BE2C (cell line): ENCODE measurements at regions not wholly inside any gene's neighbourhood (a gene's known extent, or its start where the extent isn't known, plus 50 kb on each side); places are given as distances from the start of the nearest gene placed in this dataset.

Experiments used
- DNase-seq: peaks from one replicate; pipeline ENCODE4 v3.0.0-alpha.2; 2020
- H3K27me3 ChIP-seq: fragments of 250-450 bp; sonication (Bioruptor Pico); 2 replicates; pipeline ENCODE4 v1.5.1; 2020; ENCODE audit warnings: mild to moderate bottlenecking
- H3K36me3 ChIP-seq: fragments of 250-450 bp; sonication (Bioruptor Pico); 2 replicates; pipeline ENCODE4 v1.5.1; 2020; ENCODE audit warnings: mild to moderate bottlenecking
- H3K4me1 ChIP-seq: fragments of 250-450 bp; sonication (Bioruptor Pico); 2 replicates; pipeline ENCODE4 v1.5.1; 2020
- H3K4me3 ChIP-seq: 2 replicates; pipeline ENCODE4 v1.5.1; 2011; ENCODE audit warnings: low read depth, low read length
- H3K9me3 ChIP-seq: fragments of 250-450 bp; sonication (Bioruptor Pico); 2 replicates; pipeline ENCODE4 v1.5.1; 2020
- TF ChIP-seq, protein P1 (sequence below): IDR thresholded peaks from 2 replicates; pipeline ENCODE4 v1.5.1; 2012; ENCODE audit warnings: mild to moderate bottlenecking, low read depth, low read length

- no peak for DNase-seq
- Histone ChIP-seq H3K36me3 (no peaks in the 10 kb centered on the region), H3K4me3 (no peak overlapping the region), H3K4me1 (no peaks in the 10 kb centered on the region), H3K27me3 (no peaks in the 10 kb centered on the region), H3K9me3 (no peaks in the 10 kb centered on the region)
- TF ChIP-seq, protein P1, sequence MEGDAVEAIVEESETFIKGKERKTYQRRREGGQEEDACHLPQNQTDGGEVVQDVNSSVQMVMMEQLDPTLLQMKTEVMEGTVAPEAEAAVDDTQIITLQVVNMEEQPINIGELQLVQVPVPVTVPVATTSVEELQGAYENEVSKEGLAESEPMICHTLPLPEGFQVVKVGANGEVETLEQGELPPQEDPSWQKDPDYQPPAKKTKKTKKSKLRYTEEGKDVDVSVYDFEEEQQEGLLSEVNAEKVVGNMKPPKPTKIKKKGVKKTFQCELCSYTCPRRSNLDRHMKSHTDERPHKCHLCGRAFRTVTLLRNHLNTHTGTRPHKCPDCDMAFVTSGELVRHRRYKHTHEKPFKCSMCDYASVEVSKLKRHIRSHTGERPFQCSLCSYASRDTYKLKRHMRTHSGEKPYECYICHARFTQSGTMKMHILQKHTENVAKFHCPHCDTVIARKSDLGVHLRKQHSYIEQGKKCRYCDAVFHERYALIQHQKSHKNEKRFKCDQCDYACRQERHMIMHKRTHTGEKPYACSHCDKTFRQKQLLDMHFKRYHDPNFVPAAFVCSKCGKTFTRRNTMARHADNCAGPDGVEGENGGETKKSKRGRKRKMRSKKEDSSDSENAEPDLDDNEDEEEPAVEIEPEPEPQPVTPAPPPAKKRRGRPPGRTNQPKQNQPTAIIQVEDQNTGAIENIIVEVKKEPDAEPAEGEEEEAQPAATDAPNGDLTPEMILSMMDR: no peak
These were observed 141.8 kb upstream of the CFAP20DC start for GRCh38 chr3:59191651-59192050.

- Histone ChIP-seq H3K4me3 (no peak overlapping the region), H3K27me3 (no peaks in the 10 kb centered on the region), H3K4me1 (no peaks in the 10 kb centered on the region), H3K36me3 (no peaks in the 10 kb centered on the region), H3K9me3 (no peaks in the 10 kb centered on the region)
- TF ChIP-seq, protein P1: no peak
- DNase-seq: no peak
These were observed 140.1 kb upstream of the CFAP20DC start for GRCh38 chr3:59189939-59190338.

DNA sequence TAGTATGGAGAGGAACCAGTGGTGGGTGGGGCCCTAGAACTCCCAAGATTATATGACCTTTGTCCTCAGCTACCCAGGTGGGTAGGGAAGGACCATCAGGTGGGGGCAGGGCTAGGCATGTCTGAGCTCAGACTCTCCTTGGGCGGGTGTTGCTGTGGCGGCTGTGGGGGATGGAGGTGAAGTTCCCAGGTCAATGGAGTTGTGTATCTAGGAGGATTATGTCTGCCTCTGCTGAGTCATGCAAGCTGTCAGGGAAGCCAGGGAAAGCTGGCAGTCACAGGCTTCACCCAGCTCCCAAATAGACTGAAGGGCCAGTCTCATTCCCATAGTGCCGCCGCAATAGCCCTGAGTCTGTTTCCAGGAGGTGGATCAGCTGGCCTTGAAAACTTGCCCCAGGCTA, 139.7 kb upstream of the CFAP20DC start:
- H3K27me3 ChIP-seq: no peaks in the 10 kb centered on the region
- no peak overlapping the region for H3K4me3 ChIP-seq
- H3K36me3 ChIP-seq: no peaks in the 10 kb centered on the region
- H3K9me3 ChIP-seq: no peaks in the 10 kb centered on the region
- H3K4me1 ChIP-seq: no peaks in the 10 kb centered on the region
- DNase-seq: peak; percentile 3
- TF ChIP-seq, protein P1: no peak

DNA sequence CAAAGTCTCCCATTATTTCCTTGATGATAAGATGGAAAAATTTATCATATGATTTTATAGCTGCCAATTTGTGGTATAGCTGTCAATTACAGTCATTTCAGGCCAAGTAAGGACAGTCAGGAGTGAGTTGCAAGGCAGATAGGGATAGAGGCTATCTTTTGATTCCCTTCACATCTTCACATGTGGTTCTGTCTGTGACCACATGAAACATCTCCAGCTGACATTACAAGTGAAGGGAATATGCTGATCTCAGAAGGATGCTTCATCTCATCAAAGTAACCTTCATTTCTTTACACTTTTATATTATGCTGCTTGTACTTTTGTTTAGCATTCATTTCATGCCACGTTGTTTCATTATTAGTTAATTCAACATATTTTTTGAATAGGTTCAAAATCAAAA, 136.9 kb upstream of the CFAP20DC start:
- Histone ChIP-seq H3K9me3 (no peaks in the 10 kb centered on the region), H3K36me3 (no peaks in the 10 kb centered on the region), H3K27me3 (no peaks in the 10 kb centered on the region), H3K4me1 (no peaks in the 10 kb centered on the region), H3K4me3 (no peak overlapping the region)
- DNase-seq: no peak
- TF ChIP-seq, protein P1: no peak

DNA sequence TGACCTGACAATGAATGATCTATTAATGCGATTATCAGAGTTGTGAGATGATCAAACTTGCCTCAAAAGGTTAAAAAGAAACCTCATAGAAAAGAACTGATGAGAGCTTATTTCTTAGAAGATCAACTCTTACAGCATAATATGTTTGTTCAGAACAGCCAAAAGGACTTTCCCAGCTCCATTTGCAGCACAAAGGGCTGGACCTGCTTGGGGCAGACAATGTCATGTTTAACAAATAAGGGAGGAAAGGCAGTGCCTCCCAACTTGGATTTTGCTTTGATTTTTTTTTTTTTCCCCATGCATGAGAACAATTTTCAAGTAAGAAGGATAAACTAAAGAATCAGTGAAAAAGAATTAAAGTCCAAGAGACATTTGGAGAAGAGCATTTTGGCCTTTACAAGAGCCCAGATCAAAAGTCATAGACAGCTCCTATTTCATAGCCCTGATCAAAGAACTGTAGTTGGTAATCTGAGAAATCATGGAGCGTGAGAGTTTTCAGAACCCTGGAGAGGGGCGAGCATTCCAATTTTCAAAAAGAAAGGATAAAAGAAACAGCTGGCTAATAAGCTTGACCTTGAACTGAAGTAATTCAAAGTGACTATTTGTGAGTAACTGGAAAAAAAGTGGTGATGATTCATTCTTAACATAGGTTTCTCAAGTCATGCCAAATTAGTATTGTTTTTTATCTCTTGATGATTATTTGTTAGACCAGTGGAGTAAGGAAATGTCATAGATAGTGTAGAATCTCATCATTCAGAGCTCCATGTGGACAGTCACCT, 136.0 kb upstream of the CFAP20DC start:
- DNase-seq: no peak
- TF ChIP-seq, protein P1: no peak
- Histone ChIP-seq H3K27me3 (no peaks in the 10 kb centered on the region), H3K9me3 (no peaks in the 10 kb centered on the region), H3K4me3 (no peak overlapping the region), H3K36me3 (no peaks in the 10 kb centered on the region), H3K4me1 (no peaks in the 10 kb centered on the region)

DNA sequence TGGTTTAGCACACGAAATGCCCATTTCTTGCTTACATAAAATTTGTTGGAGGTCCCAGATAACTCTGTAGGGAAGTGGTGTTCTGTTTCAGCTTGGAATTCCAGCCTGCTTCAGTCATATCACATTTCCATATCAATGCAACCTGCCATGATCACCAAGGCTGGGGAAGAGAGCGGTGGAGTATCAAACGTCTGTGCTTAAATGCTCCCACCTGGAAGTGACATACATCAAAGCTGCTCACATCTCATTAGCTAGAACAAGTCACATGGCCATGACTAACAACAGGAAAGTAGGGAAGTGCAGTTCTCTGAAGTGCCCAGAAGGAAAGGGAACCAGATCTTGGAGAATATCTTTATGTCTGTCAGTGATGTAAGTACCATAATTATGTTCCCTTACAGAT, 130.2 kb upstream of the CFAP20DC start:
- Histone ChIP-seq H3K9me3 (no peaks in the 10 kb centered on the region), H3K27me3 (no peaks in the 10 kb centered on the region), H3K36me3 (no peaks in the 10 kb centered on the region), H3K4me3 (no peak overlapping the region), H3K4me1 (no peaks in the 10 kb centered on the region)
- no peak for DNase-seq
- TF ChIP-seq, protein P1: no peak
